ENCODE measurements at regions not wholly inside any gene's neighbourhood (a gene's known extent, or its start where the extent isn't known, plus 50 kb on each side); places are given as distances from the start of the nearest gene placed in this dataset.

DNA sequence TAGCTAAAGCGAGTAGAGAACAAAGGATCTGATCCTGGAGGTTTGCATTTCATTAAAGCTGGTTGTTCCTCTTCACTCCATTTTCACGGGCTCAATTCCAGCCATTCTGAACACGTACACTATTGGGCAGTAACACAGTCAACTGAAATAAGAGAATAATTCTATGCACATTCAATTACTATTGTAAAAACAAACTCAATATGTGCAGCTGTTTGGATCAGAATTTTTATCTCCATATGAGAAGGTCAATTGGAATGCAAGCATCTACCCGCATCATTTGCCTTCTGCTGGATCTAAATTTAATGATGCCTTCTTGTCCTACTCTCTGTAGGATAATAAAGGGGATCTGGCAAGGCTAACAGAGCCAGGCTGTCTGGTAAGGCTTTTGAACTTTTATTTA is 562.8 kb upstream of the CCDC179 start:
- Histone ChIP-seq H3K9me1 (ENCODE audit: control insufficient read depth, extremely low read depth, insufficient read depth, low read length) (no peaks in the 10 kb centered on the region), H3K27ac (ENCODE audit: control insufficient read depth, insufficient read depth, low read length) (no peak overlapping the region), H4K20me1 (ENCODE audit: control insufficient read depth, extremely low read depth, insufficient read depth, low read length) (no peaks in the 10 kb centered on the region), H3K4me2 (ENCODE audit: control insufficient read depth, extremely low read depth, insufficient read depth, low read depth, low read length) (no peak overlapping the region), H2AFZ (ENCODE audit: control insufficient read depth, low read length) (no peak overlapping the region), H3K4me3 (ENCODE audit: control insufficient read depth in 2 of 3, extremely low read depth in 1 of 3, insufficient read depth in 2 of 3, low read depth in 1 of 3, low read length in 3 of 3) (no peak overlapping the region), H3K27me3 (ENCODE audit: control insufficient read depth, extremely low read depth, insufficient read depth, low read length) (no peaks in the 10 kb centered on the region), H3K36me3 (ENCODE audit: control insufficient read depth in 2 of 2, extremely low read depth in 1 of 2, insufficient read depth in 2 of 2, low read length in 2 of 2) (no peaks in the 10 kb centered on the region), H3K9me3 (ENCODE audit: control insufficient read depth, low read depth, low read length) (no peaks in the 10 kb centered on the region), H3K9ac (ENCODE audit: control insufficient read depth, extremely low read depth, insufficient read depth, low read length) (no peak overlapping the region), H3K79me2 (ENCODE audit: control insufficient read depth, insufficient read depth, low read length) (no peaks in the 10 kb centered on the region), H3K4me1 (ENCODE audit: control insufficient read depth, extremely low read depth, insufficient read depth, low read length) (no peaks in the 10 kb centered on the region)
- no peak for DNase-seq (ENCODE audit: low read depth, low spot score)
- no peak for TF ChIP-seq EZH2 (IDR thresholded peaks at IDR 0.05; ENCODE audit: low read length)
- TF ChIP-seq, protein P1, sequence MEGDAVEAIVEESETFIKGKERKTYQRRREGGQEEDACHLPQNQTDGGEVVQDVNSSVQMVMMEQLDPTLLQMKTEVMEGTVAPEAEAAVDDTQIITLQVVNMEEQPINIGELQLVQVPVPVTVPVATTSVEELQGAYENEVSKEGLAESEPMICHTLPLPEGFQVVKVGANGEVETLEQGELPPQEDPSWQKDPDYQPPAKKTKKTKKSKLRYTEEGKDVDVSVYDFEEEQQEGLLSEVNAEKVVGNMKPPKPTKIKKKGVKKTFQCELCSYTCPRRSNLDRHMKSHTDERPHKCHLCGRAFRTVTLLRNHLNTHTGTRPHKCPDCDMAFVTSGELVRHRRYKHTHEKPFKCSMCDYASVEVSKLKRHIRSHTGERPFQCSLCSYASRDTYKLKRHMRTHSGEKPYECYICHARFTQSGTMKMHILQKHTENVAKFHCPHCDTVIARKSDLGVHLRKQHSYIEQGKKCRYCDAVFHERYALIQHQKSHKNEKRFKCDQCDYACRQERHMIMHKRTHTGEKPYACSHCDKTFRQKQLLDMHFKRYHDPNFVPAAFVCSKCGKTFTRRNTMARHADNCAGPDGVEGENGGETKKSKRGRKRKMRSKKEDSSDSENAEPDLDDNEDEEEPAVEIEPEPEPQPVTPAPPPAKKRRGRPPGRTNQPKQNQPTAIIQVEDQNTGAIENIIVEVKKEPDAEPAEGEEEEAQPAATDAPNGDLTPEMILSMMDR (optimal IDR thresholded peaks at IDR 0.05 in 1 of 3, IDR thresholded peaks at IDR 0.05 in 1 of 3, conservative IDR thresholded peaks at IDR 0.05 in 1 of 3; ENCODE audit: extremely low read depth in 1 of 3, insufficient read depth in 2 of 3, low read length in 3 of 3) = no peak
- FAIRE-seq = no peak
- dilution Hi-C loops (cut with MboI; ENCODE audit: extremely low pct_ligation_motif_present, low sequenced_read_pairs) = no loop called here

DNA sequence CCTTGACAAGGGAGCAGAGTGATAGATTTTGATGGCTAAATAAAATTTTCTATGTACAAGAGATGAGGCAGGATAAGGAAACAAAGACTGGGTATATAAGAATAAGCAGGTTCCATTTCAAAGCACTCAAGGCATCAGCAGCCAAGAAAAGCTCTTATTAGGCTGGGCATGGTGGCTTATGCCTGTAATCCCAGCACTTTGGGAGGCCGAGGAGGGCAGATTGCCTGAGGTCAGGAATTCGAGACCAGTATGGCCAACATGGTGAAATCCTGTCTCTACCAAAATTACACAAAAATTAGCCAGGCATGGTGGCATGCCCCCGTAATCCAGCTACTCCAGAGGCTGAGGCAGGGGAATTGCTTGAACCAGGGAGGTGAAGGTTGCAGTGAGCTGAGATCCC is 563.4 kb upstream of the CCDC179 start:
- H2AFZ ChIP-seq (ENCODE audit: control insufficient read depth, low read length) = no peak overlapping the region
- H3K9me1 ChIP-seq (ENCODE audit: control insufficient read depth, extremely low read depth, insufficient read depth, low read length) = no peaks in the 10 kb centered on the region
- H3K9me3 ChIP-seq (ENCODE audit: control insufficient read depth, low read depth, low read length) = no peaks in the 10 kb centered on the region
- H3K4me3 ChIP-seq (ENCODE audit: control insufficient read depth in 2 of 3, extremely low read depth in 1 of 3, insufficient read depth in 2 of 3, low read depth in 1 of 3, low read length in 3 of 3) = no peak overlapping the region
- no peaks in the 10 kb centered on the region for H3K36me3 ChIP-seq (ENCODE audit: control insufficient read depth in 2 of 2, extremely low read depth in 1 of 2, insufficient read depth in 2 of 2, low read length in 2 of 2)
- DNase-seq (ENCODE audit: low read depth, low spot score) = no peak
- no peaks in the 10 kb centered on the region for H3K79me2 ChIP-seq (ENCODE audit: control insufficient read depth, insufficient read depth, low read length)
- dilution Hi-C loops (cut with MboI; ENCODE audit: extremely low pct_ligation_motif_present, low sequenced_read_pairs) = no loop called here
- H4K20me1 ChIP-seq (ENCODE audit: control insufficient read depth, extremely low read depth, insufficient read depth, low read length) = no peaks in the 10 kb centered on the region
- FAIRE-seq = no peak
- H3K9ac ChIP-seq (ENCODE audit: control insufficient read depth, extremely low read depth, insufficient read depth, low read length) = no peak overlapping the region
- TF ChIP-seq, protein P1 (optimal IDR thresholded peaks at IDR 0.05 in 1 of 3, IDR thresholded peaks at IDR 0.05 in 1 of 3, conservative IDR thresholded peaks at IDR 0.05 in 1 of 3; ENCODE audit: extremely low read depth in 1 of 3, insufficient read depth in 2 of 3, low read length in 3 of 3) = no peak
- no peak for TF ChIP-seq EZH2 (IDR thresholded peaks at IDR 0.05; ENCODE audit: low read length)
- H3K4me2 ChIP-seq (ENCODE audit: control insufficient read depth, extremely low read depth, insufficient read depth, low read depth, low read length) = no peak overlapping the region
- H3K27ac ChIP-seq (ENCODE audit: control insufficient read depth, insufficient read depth, low read length) = no peak overlapping the region
- H3K27me3 ChIP-seq (ENCODE audit: control insufficient read depth, extremely low read depth, insufficient read depth, low read length) = no peaks in the 10 kb centered on the region
- H3K4me1 ChIP-seq (ENCODE audit: control insufficient read depth, extremely low read depth, insufficient read depth, low read length) = no peaks in the 10 kb centered on the region
